IMR-90 (cell line): ENCODE measurements at regions not wholly inside any gene's neighbourhood (a gene's known extent, or its start where the extent isn't known, plus 50 kb on each side); places are given as distances from the start of the nearest gene placed in this dataset.

Experiments used
- ATAC-seq: fragments of 200-7000 bp; cut with Tn5 transposase; 2 replicates; pipeline ENCODE4 v1.9.1; 2020; ENCODE audit warnings: low read depth, mild to moderate bottlenecking, moderate library complexity
- BruUV-seq: library from RNA; stranded (reverse); fragments of 400-500 nt; replicated peaks from 2 replicates; lab custom pipeline; 2021; lab: Mats Ljungman, UMichigan
- CTCF ChIA-PET: fragments of 300-600 bp; formaldehyde crosslinking; extraction: SDS; loops from one replicate; lab custom pipeline; 2021; ENCODE audit warnings: antibody characterized with exemption; lab: Yijun Ruan, JAX
- POLR2A ChIA-PET: fragments of 300-600 bp; sonication (Branson Sonifier 250); formaldehyde crosslinking; loops from one replicate; lab custom pipeline; 2022; ENCODE audit warnings: antibody characterized with exemption; ENCODE audit not compliant: unreplicated experiment; lab: Charles Lee
- DNase-seq: peaks from one replicate; pipeline ENCODE4 v3.0.0; 2013
- H2AFZ ChIP-seq: replicated peaks from 2 replicates; pipeline ENCODE3; 2013; ENCODE audit warnings: low read length, mild to moderate bottlenecking; ENCODE audit not compliant: poor library complexity
- H2AK5ac ChIP-seq: 2 replicates; pipeline ENCODE4 v1.6.1; 2013; ENCODE audit warnings: low read depth, low read length, inconsistent platforms
- H2AK9ac ChIP-seq: replicated peaks from 2 replicates; pipeline ENCODE3; 2013; ENCODE audit warnings: mild to moderate bottlenecking, low read depth, low read length, moderate library complexity; ENCODE audit not compliant: poor library complexity
- H2BK120ac ChIP-seq: 2 replicates; pipeline ENCODE4 v1.6.1; 2013; ENCODE audit warnings: low read depth, low read length, inconsistent platforms
- H2BK15ac ChIP-seq: 3 replicates; pipeline ENCODE4 v1.6.1; 2013; ENCODE audit warnings: low read depth, low read length, inconsistent platforms
- H2BK20ac ChIP-seq: 2 replicates; pipeline ENCODE4 v1.6.1; 2013; ENCODE audit warnings: low read depth, mild to moderate bottlenecking, inconsistent platforms, low read length, moderate library complexity
- H2BK5ac ChIP-seq: 2 replicates; pipeline ENCODE4 v1.6.1; 2013; ENCODE audit warnings: mild to moderate bottlenecking, low read depth, low read length, inconsistent platforms; ENCODE audit not compliant: poor library complexity, severe bottlenecking
- H3K14ac ChIP-seq: replicated peaks from 2 replicates; pipeline ENCODE4 v1.6.1; 2013; ENCODE audit warnings: low read depth, low read length, inconsistent platforms
- H3K18ac ChIP-seq: 2 replicates; pipeline ENCODE4 v1.6.1; 2013; ENCODE audit warnings: low read depth, low read length, control low read depth
- H3K23ac ChIP-seq: 2 replicates; pipeline ENCODE4 v1.6.1; 2013; ENCODE audit warnings: low read depth, low read length, inconsistent platforms
- H3K27ac ChIP-seq: 2 replicates; pipeline ENCODE4 v1.5.1; 2013; ENCODE audit warnings: mild to moderate bottlenecking, control low read depth, low read length; ENCODE audit not compliant: insufficient read depth
- H3K27me3 ChIP-seq: 2 replicates; pipeline ENCODE4 v1.6.1; 2013; ENCODE audit warnings: low read length; ENCODE audit not compliant: control insufficient read depth, insufficient read depth
- H3K36me3 ChIP-seq: 2 replicates; pipeline ENCODE4 v1.6.1; 2013; ENCODE audit warnings: low read length, mixed read lengths; ENCODE audit not compliant: control insufficient read depth, insufficient read depth
- H3K4ac ChIP-seq: 2 replicates; pipeline ENCODE4 v1.6.1; 2013; ENCODE audit warnings: low read depth, low read length, inconsistent platforms
- H3K4me1 ChIP-seq: 2 replicates; pipeline ENCODE4 v1.6.1; 2013; ENCODE audit warnings: low read length, mixed read lengths; ENCODE audit not compliant: control insufficient read depth, insufficient read depth
- H3K4me2 ChIP-seq: 2 replicates; pipeline ENCODE4 v1.6.1; 2013; ENCODE audit warnings: low read depth, mild to moderate bottlenecking, control low read depth, low read length, moderate library complexity
- H3K4me3 ChIP-seq: 2 replicates; pipeline ENCODE4 v1.5.1; 2013; ENCODE audit warnings: low read depth, mild to moderate bottlenecking, control low read depth, low read length, moderate library complexity; ENCODE audit not compliant: insufficient read depth
- H3K56ac ChIP-seq: 2 replicates; pipeline ENCODE4 v1.6.1; 2013; ENCODE audit warnings: low read length, inconsistent platforms; ENCODE audit not compliant: insufficient read depth; ENCODE audit errors: extremely low read depth
- H3K79me1 ChIP-seq, 2 experiments: 2 replicates each; pipeline ENCODE4 v1.6.1; 2013; ENCODE audit warnings: low read length in 2 of 2, inconsistent platforms in 1 of 2, low read depth in 1 of 2
- H3K9ac ChIP-seq: 2 replicates; pipeline ENCODE4 v1.6.1; 2013; ENCODE audit warnings: low read depth, low read length, control low read depth
- H3K9me1 ChIP-seq: 2 replicates; pipeline ENCODE4 v1.6.1; 2013; ENCODE audit warnings: low read length, inconsistent platforms; ENCODE audit not compliant: insufficient read depth
- H3K9me3 ChIP-seq: 2 replicates; pipeline ENCODE4 v1.6.1; 2013; ENCODE audit warnings: low read length; ENCODE audit not compliant: control insufficient read depth, insufficient read depth
- H4K20me1 ChIP-seq: 2 replicates; pipeline ENCODE4 v1.6.1; 2013; ENCODE audit warnings: low read length, inconsistent platforms; ENCODE audit not compliant: insufficient read depth
- H4K5ac ChIP-seq: 2 replicates; pipeline ENCODE4 v1.6.1; 2013; ENCODE audit warnings: mild to moderate bottlenecking, low read depth, low read length, control low read depth
- H4K8ac ChIP-seq, 2 experiments: 2 replicates each; pipeline ENCODE4 v1.6.1; 2013; ENCODE audit warnings: low read depth in 2 of 2, low read length in 2 of 2, control low read depth in 1 of 2, inconsistent platforms in 1 of 2
- H4K91ac ChIP-seq: 2 replicates; pipeline ENCODE4 v1.6.1; 2013; ENCODE audit warnings: low read depth, low read length, inconsistent platforms; ENCODE audit not compliant: insufficient read depth
- CHD1 ChIP-seq: IDR thresholded peaks from 2 replicates; pipeline ENCODE4 v1.6.1; 2012; ENCODE audit warnings: low read depth, low read length, improper control_type of control experiment
- CTCF ChIP-seq: conservative IDR thresholded peaks from 2 replicates; pipeline ENCODE4 v1.5.1; 2012; ENCODE audit warnings: mild to moderate bottlenecking, low read depth, low read length, improper control_type of control experiment
- ELK1 ChIP-seq: fragments of 150-350 bp; IDR thresholded peaks from 2 replicates; pipeline ENCODE4 v1.6.1; 2016; ENCODE audit warnings: low read depth, mild to moderate bottlenecking, low read length, moderate library complexity, borderline replicate concordance
- MAFK ChIP-seq: IDR thresholded peaks from 2 replicates; pipeline ENCODE4 v1.6.1; 2012; ENCODE audit warnings: low read depth, low read length, improper control_type of control experiment
- MAZ ChIP-seq: IDR thresholded peaks from 2 replicates; pipeline ENCODE4 v1.6.1; 2012; ENCODE audit warnings: low read depth, mild to moderate bottlenecking, low read length, improper control_type of control experiment, moderate library complexity, borderline replicate concordance
- RFX5 ChIP-seq: IDR thresholded peaks from 2 replicates; pipeline ENCODE4 v1.8.0; 2012; ENCODE audit warnings: low read depth, mild to moderate bottlenecking, low read length, moderate library complexity
- WGBS, 2 experiments: methylation state at CpG; one replicate each; pipeline versions ENCODE4 v1.1.5 to v1.1.7; 2013; ENCODE audit warnings: missing lambda C conversion rate in 2 of 2; ENCODE audit not compliant: insufficient read length in 1 of 2; ENCODE audit errors: extremely low coverage in 2 of 2; 5-methylcytosine and 5-hydroxymethylcytosine counted together
- dilution Hi-C: fragments of 300-500 bp; cut with HindIII; formaldehyde crosslinking; loops from one replicate; pipeline ENCODE4 v1.14.3; 2018; ENCODE audit warnings: low sequenced_read_pairs; ENCODE audit not compliant: unreplicated experiment
- in situ Hi-C: fragments of 300-500 bp; cut with MboI; formaldehyde crosslinking; loops from 3 replicates; pipeline ENCODE4 v1.14.3; 2019; ENCODE audit warnings: low sequenced_read_pairs, inconsistent platforms, mixed read lengths
- intact Hi-C: fragments of 100-400 bp; cut with micrococcal nuclease; formaldehyde crosslinking; loops from 2 replicates; pipeline ENCODE4 v1.10.0; 2022
- TF ChIP-seq, protein P1 (sequence below): fragments of 150-350 bp; IDR thresholded peaks from 2 replicates; pipeline ENCODE4 v1.6.1; 2017; ENCODE audit warnings: mild to moderate bottlenecking, antibody characterized with exemption, low read length, low read depth

DNA sequence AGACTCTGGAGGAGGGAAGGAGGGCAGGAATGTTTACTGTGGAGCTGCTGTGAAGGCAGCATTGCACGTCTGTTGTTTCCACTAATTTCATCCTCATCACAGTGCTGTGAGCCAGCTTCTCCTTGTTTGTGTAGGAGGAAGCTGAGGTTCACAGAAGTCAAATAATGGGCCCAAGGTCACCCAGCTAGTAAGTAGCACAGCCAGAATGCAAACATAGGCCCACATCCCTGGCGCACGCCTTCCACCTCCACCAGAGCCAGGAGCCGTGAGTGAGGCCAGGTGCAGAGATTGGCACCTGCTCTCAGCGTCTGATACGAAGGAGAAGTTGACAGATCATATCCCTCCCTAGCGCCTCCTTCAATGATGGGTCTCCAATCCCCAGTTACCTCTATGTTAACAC, 93.6 kb downstream of the HTR5A start:
- no peak overlapping the region for H4K8ac ChIP-seq
- DNase-seq (no peak), ATAC-seq (no peak)
- H3K56ac ChIP-seq, result no peak overlapping the region
- no peaks in the 10 kb centered on the region for H3K4me1 ChIP-seq
- H2BK120ac ChIP-seq, result no peak overlapping the region
- H4K20me1 ChIP-seq, result no peaks in the 10 kb centered on the region
- H3K14ac ChIP-seq, result no peak overlapping the region
- H4K5ac ChIP-seq, result no peak overlapping the region
- H3K27me3 ChIP-seq, result no peaks in the 10 kb centered on the region
- WGBS, 2 experiments, result 60% methylated on average over 3 of the region's 7 CpGs; no CpG with 5 or more reads in 1 of the 2 experiments
- H3K18ac ChIP-seq, result no peak overlapping the region
- no peak overlapping the region for H2BK20ac ChIP-seq
- dilution Hi-C loops (no loop called here), intact Hi-C loops (no loop called here), in situ Hi-C loops (no loop called here)
- CTCF ChIA-PET, result no interaction called here
- no peaks in the 10 kb centered on the region for H3K36me3 ChIP-seq
- H3K9me1 ChIP-seq, result no peaks in the 10 kb centered on the region
- H2BK5ac ChIP-seq, result no peak overlapping the region
- H3K9ac ChIP-seq, result no peak overlapping the region
- H3K79me1 ChIP-seq, result no peaks in the 10 kb centered on the region
- H3K27ac ChIP-seq, result no peak overlapping the region
- H4K91ac ChIP-seq, result no peak overlapping the region
- no peak overlapping the region for H2AK5ac ChIP-seq
- BruUV-seq, result no TSS peak
- no peak overlapping the region for H2AFZ ChIP-seq
- H3K4me3 ChIP-seq, result no peak overlapping the region
- H2AK9ac ChIP-seq, result no peak overlapping the region
- TF ChIP-seq MAFK, result no peak
- no peak for TF ChIP-seq MAZ
- TF ChIP-seq, protein P1, sequence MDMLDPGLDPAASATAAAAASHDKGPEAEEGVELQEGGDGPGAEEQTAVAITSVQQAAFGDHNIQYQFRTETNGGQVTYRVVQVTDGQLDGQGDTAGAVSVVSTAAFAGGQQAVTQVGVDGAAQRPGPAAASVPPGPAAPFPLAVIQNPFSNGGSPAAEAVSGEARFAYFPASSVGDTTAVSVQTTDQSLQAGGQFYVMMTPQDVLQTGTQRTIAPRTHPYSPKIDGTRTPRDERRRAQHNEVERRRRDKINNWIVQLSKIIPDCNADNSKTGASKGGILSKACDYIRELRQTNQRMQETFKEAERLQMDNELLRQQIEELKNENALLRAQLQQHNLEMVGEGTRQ, result no peak
- no peak for TF ChIP-seq RFX5
- TF ChIP-seq CHD1, result no peak
- TF ChIP-seq ELK1, result no peak
- no peak for TF ChIP-seq CTCF
- H3K23ac ChIP-seq, result no peak overlapping the region
- H2BK15ac ChIP-seq, result no peak overlapping the region
- no peak overlapping the region for H3K4me2 ChIP-seq
- H3K9me3 ChIP-seq, result no peaks in the 10 kb centered on the region
- POLR2A ChIA-PET, result no interaction called here
- H3K4ac ChIP-seq, result no peak overlapping the region
